Fibroblast of mammary gland (primary cell): ENCODE measurements at regions not wholly inside any gene's neighbourhood (a gene's known extent, or its start where the extent isn't known, plus 50 kb on each side); places are given as distances from the start of the nearest gene placed in this dataset.

Experiments
- DNase-seq: peaks from one replicate; pipeline ENCODE4 v3.0.0-alpha.2; 2010; ENCODE audit warnings: low read depth
- H3K4me3 ChIP-seq: 2 replicates; pipeline ENCODE4 v1.5.1; 2011; ENCODE audit warnings: low read depth, mild to moderate bottlenecking, low read length, moderate library complexity; ENCODE audit not compliant: control insufficient read depth
- TF ChIP-seq, protein P1 (sequence below): conservative IDR thresholded peaks from 2 replicates; pipeline ENCODE4 v1.5.1; 2011; ENCODE audit warnings: low read depth, low read length, inconsistent platforms; ENCODE audit not compliant: control insufficient read depth, insufficient read depth

DNA sequence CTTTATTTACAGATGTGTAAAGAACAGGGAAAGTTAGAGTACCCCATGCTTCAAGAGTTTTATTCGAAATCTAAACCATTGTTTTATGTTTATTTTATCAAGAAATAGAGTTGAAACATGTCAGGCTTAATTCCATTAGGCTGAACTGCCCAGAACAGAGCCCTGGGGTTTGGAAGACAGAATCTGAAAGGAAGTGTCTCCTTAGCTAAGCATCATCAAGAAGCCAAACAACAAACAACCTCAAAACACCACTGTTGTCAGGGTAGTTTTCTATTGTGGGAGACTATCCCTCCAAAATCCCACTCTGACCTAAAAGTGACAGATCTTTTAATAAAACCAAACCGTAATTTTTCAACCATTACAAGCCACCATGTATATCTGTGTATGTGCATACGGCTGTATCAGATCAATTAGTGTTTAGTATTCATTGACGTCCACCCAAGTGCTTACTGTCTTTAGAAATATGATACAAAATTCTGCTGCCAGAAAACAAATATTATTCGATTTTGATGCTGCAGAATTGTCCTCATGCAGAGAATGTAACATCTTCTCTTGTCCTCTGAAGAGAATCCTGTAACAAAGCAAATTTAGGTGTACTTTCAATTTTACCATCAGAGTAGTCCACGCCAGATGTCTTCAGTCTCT lies 271.9 kb upstream of the TMEM161B start:
- no peak for DNase-seq
- TF ChIP-seq, protein P1, sequence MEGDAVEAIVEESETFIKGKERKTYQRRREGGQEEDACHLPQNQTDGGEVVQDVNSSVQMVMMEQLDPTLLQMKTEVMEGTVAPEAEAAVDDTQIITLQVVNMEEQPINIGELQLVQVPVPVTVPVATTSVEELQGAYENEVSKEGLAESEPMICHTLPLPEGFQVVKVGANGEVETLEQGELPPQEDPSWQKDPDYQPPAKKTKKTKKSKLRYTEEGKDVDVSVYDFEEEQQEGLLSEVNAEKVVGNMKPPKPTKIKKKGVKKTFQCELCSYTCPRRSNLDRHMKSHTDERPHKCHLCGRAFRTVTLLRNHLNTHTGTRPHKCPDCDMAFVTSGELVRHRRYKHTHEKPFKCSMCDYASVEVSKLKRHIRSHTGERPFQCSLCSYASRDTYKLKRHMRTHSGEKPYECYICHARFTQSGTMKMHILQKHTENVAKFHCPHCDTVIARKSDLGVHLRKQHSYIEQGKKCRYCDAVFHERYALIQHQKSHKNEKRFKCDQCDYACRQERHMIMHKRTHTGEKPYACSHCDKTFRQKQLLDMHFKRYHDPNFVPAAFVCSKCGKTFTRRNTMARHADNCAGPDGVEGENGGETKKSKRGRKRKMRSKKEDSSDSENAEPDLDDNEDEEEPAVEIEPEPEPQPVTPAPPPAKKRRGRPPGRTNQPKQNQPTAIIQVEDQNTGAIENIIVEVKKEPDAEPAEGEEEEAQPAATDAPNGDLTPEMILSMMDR, result no peak
- H3K4me3 ChIP-seq, result no peak overlapping the region

DNA sequence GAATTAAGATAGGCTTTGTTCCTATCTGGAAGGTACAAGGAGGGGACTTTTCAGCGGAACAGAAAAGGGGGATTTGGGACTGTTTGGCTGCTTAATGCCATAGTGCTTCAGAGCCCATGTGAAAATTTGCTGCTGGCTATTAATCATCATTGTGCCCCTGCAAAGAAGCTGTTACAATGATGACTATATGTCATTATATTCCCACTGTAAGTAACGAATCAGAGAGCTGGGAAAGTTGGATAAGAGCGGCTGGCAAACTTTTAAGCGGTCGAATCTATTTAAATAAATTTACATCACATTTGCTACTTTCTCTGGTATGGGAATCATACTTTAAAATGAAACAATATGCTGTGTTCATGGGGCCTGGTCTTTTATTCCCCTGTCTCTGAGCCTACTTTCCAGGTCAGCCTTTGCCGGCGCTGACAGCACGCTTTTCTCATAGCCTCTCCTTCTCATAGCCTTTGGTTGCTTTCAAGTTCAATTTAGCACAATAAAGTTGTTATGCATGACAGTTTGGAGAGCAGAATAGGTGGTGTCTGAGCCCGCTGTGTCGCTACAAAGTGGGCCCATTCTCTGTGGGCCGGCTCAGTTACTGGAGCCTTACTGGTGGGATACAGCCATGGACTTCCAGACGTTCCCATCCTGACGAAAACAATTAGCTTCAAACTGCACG lies 271.2 kb upstream of the TMEM161B start:
- DNase-seq, result no peak
- no peak overlapping the region for H3K4me3 ChIP-seq
- TF ChIP-seq, protein P1, result no peak

DNA sequence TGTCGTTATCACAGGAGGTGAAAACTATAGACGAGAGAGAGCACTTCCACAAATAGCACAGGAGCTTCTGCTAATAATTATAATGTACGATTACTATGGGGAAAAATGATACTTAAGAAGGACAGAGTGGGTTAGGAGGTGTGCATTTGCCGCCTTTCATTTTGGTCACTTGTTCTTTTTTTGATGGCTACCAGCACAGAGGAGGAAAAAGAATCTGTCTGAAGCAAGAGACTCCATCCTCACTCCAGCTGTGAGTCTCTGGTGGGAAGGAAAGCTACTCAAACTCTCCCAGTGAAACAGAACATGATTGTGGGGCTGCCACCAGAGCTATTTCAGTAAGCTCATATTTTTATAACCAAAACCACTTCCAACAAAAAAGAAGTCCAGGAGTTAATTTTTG lies 270.4 kb upstream of the TMEM161B start:
- TF ChIP-seq, protein P1, result no peak
- no peak overlapping the region for H3K4me3 ChIP-seq
- DNase-seq, result no peak

DNA sequence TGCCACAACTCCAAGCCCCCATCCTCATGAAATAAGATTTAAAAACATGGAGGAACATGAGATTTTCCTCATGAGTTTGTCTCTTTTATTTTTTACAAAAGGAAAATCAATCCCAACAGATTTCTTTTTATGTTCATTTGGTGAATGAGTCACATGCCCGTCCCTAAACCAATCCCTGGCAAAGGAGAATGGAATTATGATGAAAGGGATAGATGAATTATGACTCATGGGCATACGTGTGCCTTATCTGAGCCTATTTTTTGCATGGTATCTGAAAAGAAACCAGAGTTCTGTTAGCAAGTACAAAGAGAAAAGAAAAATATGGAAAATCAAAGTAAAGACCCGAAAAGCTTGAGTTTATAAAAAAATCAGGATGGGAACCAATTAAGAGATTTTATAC lies 267.5 kb upstream of the TMEM161B start:
- DNase-seq, result no peak

DNA sequence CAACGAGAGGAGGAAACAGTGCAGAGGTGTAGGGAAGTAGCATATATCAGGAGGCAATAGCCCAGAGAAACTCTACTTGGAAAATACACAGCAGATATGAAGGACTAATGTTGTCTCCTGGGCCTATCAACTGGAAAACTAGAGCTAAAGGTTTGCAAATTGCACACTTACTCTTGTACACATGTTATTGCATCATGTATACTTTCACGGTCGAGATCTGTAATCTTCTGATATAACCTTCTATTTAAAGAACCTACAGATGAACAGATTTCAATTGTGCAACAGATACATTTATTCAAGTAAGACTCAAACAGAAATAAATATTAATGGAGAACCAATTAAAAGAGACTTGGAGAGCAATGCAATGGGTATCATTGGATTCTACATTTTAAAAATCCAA lies 256.3 kb upstream of the TMEM161B start:
- H3K4me3 ChIP-seq, result no peak overlapping the region
- DNase-seq, result no peak
- TF ChIP-seq, protein P1, result no peak

More for the DNA sequence above, 267.5 kb upstream of the TMEM161B start:
- H3K4me3 ChIP-seq, result no peak overlapping the region
- TF ChIP-seq, protein P1, result no peak

DNA sequence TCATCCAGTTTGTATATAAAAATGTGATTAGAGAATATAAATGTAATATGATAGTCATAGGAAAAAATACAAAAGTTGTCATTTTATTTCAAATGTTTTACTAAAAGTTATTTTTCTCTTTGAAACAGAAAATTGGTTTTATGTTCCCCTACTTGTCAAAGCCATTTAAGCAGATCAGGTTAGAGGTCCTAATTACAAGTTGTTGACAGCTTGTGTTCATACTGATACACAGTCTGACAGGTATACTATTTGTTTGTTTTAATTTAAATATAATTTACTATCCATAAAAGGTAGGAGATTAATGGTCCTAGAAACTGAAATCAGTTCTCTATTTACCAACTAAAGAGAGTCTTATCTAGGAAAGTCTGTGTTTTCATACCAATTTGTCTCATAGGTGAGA lies 250.4 kb upstream of the TMEM161B start:
- TF ChIP-seq, protein P1, result no peak
- no peak for DNase-seq

More for the DNA sequence above, 250.4 kb upstream of the TMEM161B start:
- H3K4me3 ChIP-seq, result no peak overlapping the region
